ENCODE measurements at regions not wholly inside any gene's neighbourhood (a gene's known extent, or its start where the extent isn't known, plus 50 kb on each side); places are given as distances from the start of the nearest gene placed in this dataset.

DNA sequence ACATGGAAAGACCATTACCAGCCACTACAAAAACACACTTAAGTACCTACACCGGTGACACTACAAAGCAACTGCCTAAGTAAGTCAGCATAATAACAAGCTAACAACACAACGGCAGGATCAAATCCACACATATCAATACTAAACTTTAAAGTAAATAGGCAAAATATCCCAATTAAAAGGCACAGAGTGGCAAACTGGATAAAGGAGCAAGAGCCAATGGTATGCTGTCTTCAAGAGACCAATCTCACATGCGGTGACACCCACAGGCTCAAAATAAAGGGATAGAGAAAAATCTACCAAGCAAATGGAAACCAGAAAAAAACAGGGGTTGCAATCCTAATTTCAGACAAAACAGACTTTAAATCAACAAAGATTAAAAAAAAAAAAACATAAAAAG, 261.5 kb upstream of the TENM4 start:
- no peak for TF ChIP-seq CTCF (conservative IDR thresholded peaks at IDR 0.05; ENCODE audit: low read length)
- H3K4me3 ChIP-seq (ENCODE audit: low read length): no peak overlapping the region
- DNase-seq (ENCODE audit: low read depth): no peak

DNA sequence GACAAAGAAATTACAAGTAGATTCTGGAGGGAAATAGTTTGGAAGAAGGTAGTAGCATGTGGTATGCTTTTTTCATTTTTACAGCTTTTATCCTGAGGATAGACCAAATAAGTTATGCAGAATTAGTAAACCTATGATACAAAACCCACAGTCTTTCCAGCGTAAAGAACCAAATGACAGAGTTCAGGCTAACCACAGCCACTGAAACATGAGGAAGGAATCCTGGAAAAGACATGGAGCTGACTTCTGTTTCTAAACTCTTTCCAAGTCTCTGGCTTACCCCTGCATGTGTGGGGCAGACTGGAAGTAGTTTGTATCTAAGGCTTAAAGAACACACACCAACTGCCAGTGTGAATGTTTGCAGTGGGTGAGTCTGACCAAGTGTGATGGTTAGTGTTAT, 258.4 kb upstream of the TENM4 start:
- no peak overlapping the region for H3K4me3 ChIP-seq (ENCODE audit: low read length)
- DNase-seq (ENCODE audit: low read depth): no peak
- TF ChIP-seq CTCF (conservative IDR thresholded peaks at IDR 0.05; ENCODE audit: low read length): no peak

- TF ChIP-seq CTCF (conservative IDR thresholded peaks at IDR 0.05; ENCODE audit: low read length): no peak
- H3K4me3 ChIP-seq (ENCODE audit: low read length): no peak overlapping the region
- no peak for DNase-seq (ENCODE audit: low read depth)
Observed at GRCh38 chr11:79697905-79698304, 257.1 kb upstream of the TENM4 start.

DNA sequence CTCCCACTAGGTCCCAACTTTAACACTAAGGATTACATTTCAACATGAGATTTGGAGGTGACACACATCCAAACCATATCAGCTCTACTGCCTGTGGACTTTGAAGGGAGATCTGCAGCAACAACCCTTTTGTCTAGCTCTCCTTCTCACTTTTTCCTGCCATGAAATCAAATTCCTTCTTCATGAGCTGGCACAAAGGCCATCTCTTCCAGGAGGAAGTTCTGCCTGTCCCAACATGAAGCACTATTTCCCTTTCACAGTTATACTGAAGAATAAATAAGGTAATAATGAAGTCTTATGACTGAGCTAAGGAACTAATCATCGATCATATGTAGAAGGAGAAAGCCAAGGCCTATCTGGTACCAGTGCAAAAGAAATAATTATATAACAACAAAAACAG, 253.5 kb upstream of the TENM4 start:
- TF ChIP-seq CTCF (conservative IDR thresholded peaks at IDR 0.05; ENCODE audit: low read length): no peak
- no peak overlapping the region for H3K4me3 ChIP-seq (ENCODE audit: low read length)
- no peak for DNase-seq (ENCODE audit: low read depth)

- no peak for DNase-seq (ENCODE audit: low read depth)
- TF ChIP-seq CTCF (conservative IDR thresholded peaks at IDR 0.05; ENCODE audit: low read length): no peak
- H3K4me3 ChIP-seq (ENCODE audit: low read length): no peak overlapping the region
Observed at GRCh38 chr11:79691445-79691844, 250.6 kb upstream of the TENM4 start.

DNA sequence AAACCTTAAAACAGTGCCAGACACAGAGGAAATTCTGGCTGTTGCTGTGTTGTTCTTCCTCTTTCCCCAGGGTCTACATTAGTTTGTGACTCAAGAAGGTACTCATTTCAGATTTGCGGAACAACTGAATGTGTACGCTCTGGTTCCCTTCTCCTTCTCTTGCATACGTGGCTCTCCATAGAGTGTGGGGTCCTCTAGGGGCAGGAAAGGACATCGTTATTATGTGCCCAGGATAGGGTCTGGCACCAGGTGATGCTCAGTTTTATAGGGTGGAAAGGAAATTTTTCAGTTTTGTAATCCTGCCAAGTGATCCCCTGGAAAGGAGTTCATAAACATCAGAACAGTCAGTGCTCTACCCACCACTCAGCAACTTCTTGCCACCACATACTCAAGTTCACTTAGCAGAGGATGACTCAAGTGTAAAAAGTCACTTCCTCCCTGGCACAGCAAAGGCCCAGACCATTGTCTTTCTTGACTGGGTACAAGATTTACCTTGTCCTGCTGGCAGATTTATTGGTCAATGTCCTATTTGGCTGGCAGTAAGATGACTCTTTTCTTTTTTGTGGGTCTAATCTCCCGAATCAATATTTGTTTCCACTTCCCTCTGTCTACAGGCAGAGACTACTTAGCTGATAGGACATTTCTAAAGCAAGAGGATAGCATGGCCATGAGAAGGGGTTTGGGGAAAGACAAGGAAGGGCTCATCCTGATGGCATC, 246.0 kb upstream of the TENM4 start:
- no peak for DNase-seq (ENCODE audit: low read depth)
- TF ChIP-seq CTCF (conservative IDR thresholded peaks at IDR 0.05; ENCODE audit: low read length): no peak
- no peak overlapping the region for H3K4me3 ChIP-seq (ENCODE audit: low read length)

DNA sequence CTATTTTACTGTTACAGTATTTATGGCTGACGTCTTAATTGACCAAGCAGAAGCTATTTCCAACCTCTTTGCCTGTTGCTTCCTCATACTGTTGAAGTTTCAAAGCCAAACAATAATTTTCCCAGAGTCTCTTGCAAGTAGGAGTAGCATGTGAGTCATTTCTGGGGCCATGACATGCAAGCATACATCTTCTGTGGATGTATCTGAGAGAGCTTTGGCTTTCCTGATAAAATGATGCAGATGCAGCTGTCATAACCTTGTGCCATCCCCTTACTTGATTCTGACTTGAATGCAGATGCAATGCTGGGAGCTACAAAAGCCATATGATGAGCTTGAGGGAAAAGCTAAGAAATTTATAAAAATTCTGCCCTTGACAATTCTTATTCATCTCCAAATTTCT, 243.1 kb upstream of the TENM4 start:
- DNase-seq (ENCODE audit: low read depth): no peak
- TF ChIP-seq CTCF (conservative IDR thresholded peaks at IDR 0.05; ENCODE audit: low read length): no peak
- no peak overlapping the region for H3K4me3 ChIP-seq (ENCODE audit: low read length)
